ENCODE measurements at regions not wholly inside any gene's neighbourhood (a gene's known extent, or its start where the extent isn't known, plus 50 kb on each side); places are given as distances from the start of the nearest gene placed in this dataset.
"Not testable (repeated sequence)": the region's sequence is repeated elsewhere in the genome, so short reads cannot be mapped to it uniquely, and the experiment has no call there.

DNA sequence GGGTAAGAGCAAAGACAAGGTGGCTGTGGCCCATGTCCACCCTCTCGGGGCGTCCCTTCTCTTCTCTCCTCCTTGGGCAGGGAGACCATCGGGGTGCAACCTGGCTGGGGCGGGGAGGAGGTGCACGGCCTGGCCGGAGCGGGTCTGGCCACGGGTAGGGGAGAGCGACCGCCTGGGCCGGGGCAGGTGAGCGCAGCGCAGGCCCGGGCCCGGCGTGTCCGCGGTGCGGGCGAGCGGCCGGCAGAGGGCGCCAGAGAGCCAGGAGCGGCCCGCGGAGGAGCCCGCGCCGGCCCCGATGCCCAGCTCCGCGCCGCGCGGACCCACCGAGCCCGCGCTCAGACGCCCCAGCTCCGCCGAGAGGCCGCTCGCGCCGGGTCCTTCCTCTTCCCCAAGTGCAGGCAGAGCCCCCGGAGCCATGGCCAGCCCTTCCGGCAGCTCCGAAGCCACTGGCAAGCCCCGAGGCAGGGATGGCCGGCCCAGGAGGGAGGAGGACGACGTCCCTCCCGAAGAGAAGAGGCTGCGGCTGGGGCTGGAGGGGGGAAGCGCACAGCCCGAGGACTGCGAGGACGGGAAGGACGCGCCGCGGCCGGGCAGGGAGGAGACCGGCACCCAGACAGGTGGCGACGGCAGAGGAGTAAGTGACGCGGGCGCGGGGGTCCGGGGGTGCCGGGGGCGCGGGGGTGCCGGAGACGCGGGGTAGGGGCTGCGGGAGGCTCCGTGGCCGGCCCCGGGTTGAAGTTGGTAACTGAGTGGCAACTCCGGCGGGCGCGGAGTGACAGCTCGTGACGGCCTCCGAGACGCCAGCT, 142.1 kb upstream of the EEF2KMT start:
- H2BK120ac ChIP-seq (ENCODE audit: low read depth, low read length); H2AFZ ChIP-seq (replicated peaks; ENCODE audit: low read length, poor library complexity); H2BK20ac ChIP-seq (ENCODE audit: low read depth, low read length); H3K36me3 ChIP-seq (ENCODE audit: control insufficient read depth, insufficient read depth, low read length); H4K20me1 ChIP-seq (ENCODE audit: insufficient read depth, low read length); H2AK5ac ChIP-seq (ENCODE audit: low read depth, low read length); H3K27me3 ChIP-seq (ENCODE audit: control insufficient read depth, insufficient read depth, low read length); DNase-seq; H3K23ac ChIP-seq (ENCODE audit: low read depth, low read length); H4K91ac ChIP-seq (ENCODE audit: insufficient read depth, low read depth, low read length); H3K4me2 ChIP-seq (ENCODE audit: low read depth, low read length); H3K14ac ChIP-seq (replicated peaks; ENCODE audit: low read depth, low read length); H2BK15ac ChIP-seq (ENCODE audit: low read depth, low read length); POLR2A ChIA-PET (ENCODE audit: unreplicated experiment); H2AK9ac ChIP-seq (replicated peaks; ENCODE audit: low read depth, low read length, poor library complexity); H3K9ac ChIP-seq (ENCODE audit: low read depth, low read length); H3K4ac ChIP-seq (ENCODE audit: low read depth, low read length); CTCF ChIA-PET; H2BK5ac ChIP-seq (ENCODE audit: low read depth, low read length, poor library complexity, severe bottlenecking); H3K4me3 ChIP-seq (ENCODE audit: insufficient read depth, low read depth, low read length); dilution Hi-C loops (cut with HindIII; ENCODE audit: low sequenced_read_pairs, unreplicated experiment); intact Hi-C loops (cut with micrococcal nuclease); H4K5ac ChIP-seq (ENCODE audit: low read depth, low read length); H3K56ac ChIP-seq (ENCODE audit: extremely low read depth, insufficient read depth, low read length); BruUV-seq (replicated peaks); H3K9me3 ChIP-seq (ENCODE audit: control insufficient read depth, insufficient read depth, low read length); H4K8ac ChIP-seq (ENCODE audit: low read depth in 2 of 2, low read length in 2 of 2); H3K9me1 ChIP-seq (ENCODE audit: insufficient read depth, low read length); H3K27ac ChIP-seq (ENCODE audit: insufficient read depth, low read length); H3K18ac ChIP-seq (ENCODE audit: low read depth, low read length); H3K4me1 ChIP-seq (ENCODE audit: control insufficient read depth, insufficient read depth, low read length); H3K79me1 ChIP-seq (ENCODE audit: low read depth in 1 of 2, low read length in 2 of 2): not testable (repeated sequence)
- 0 out of 2 replicates have a peak, but pooled peaks have one; percentile 46 for ATAC-seq (ENCODE audit: low read depth)
- 8% methylated on average over 5 of the region's 89 CpGs; no CpG with 5 or more reads in 1 of the 2 experiments for WGBS, 2 experiments (ENCODE audit: extremely low coverage in 2 of 2, insufficient read length in 1 of 2)
- TF ChIP-seq, protein P1, sequence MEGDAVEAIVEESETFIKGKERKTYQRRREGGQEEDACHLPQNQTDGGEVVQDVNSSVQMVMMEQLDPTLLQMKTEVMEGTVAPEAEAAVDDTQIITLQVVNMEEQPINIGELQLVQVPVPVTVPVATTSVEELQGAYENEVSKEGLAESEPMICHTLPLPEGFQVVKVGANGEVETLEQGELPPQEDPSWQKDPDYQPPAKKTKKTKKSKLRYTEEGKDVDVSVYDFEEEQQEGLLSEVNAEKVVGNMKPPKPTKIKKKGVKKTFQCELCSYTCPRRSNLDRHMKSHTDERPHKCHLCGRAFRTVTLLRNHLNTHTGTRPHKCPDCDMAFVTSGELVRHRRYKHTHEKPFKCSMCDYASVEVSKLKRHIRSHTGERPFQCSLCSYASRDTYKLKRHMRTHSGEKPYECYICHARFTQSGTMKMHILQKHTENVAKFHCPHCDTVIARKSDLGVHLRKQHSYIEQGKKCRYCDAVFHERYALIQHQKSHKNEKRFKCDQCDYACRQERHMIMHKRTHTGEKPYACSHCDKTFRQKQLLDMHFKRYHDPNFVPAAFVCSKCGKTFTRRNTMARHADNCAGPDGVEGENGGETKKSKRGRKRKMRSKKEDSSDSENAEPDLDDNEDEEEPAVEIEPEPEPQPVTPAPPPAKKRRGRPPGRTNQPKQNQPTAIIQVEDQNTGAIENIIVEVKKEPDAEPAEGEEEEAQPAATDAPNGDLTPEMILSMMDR (conservative IDR thresholded peaks at IDR 0.05; ENCODE audit: low read depth, low read length): peak; percentile 47
- TF ChIP-seq SMC3 (IDR thresholded peaks at IDR 0.05; ENCODE audit: low read depth, low read length): 0 out of 2 replicates have a peak, but pooled peaks have one; percentile 6
- TF ChIP-seq RAD21 (IDR thresholded peaks at IDR 0.05; ENCODE audit: low read length): peak; percentile 27
- in situ Hi-C loops (cut with MboI; ENCODE audit: low sequenced_read_pairs): loop anchor here (10.0 kb wide), 1 partner anchor 1405 kb away; no protein-coding TSS in a partner anchor
